ENCODE measurements at regions not wholly inside any gene's neighbourhood (a gene's known extent, or its start where the extent isn't known, plus 50 kb on each side); places are given as distances from the start of the nearest gene placed in this dataset.

- TF ChIP-seq CTCF (IDR thresholded peaks at IDR 0.05) (no peak), POLR2A (IDR thresholded peaks at IDR 0.05) (no peak), POLR2AphosphoS5 (IDR thresholded peaks at IDR 0.05) (no peak)
- intact Hi-C loops (cut with DNase I), result no loop called here
- DNase-seq (ENCODE audit: low spot score), result no peak
- Histone ChIP-seq H3K4me1 (replicated peaks) (no peaks in the 10 kb centered on the region), H3K9me3 (no peaks in the 10 kb centered on the region), H3K4me3 (no peak overlapping the region), H3K27ac (no peak overlapping the region), H3K36me3 (no peaks in the 10 kb centered on the region), H3K27me3 (replicated peaks; ENCODE audit: insufficient read depth) (no peaks in the 10 kb centered on the region)
- WGBS, result 89% methylated on average over 3 of the region's 3 CpGs
Measured at GRCh38 chr7:89797965-89798598, 356.2 kb upstream of the STEAP1 start.

GRCh38 chr7:89798599-89798996, 355.7 kb upstream of the STEAP1 start:
- H3K27me3 ChIP-seq (replicated peaks; ENCODE audit: insufficient read depth), result no peaks in the 10 kb centered on the region
- H3K4me1 ChIP-seq (replicated peaks), result no peaks in the 10 kb centered on the region
- no peaks in the 10 kb centered on the region for H3K36me3 ChIP-seq
- H3K4me3 ChIP-seq, result no peak overlapping the region
- intact Hi-C loops (cut with DNase I), result no loop called here
- no peak for TF ChIP-seq POLR2A (IDR thresholded peaks at IDR 0.05)
- TF ChIP-seq POLR2AphosphoS5 (IDR thresholded peaks at IDR 0.05), result no peak
- TF ChIP-seq CTCF (IDR thresholded peaks at IDR 0.05), result no peak
- no peak overlapping the region for H3K27ac ChIP-seq
- 100% methylated on average over 2 of the region's 2 CpGs for WGBS
- no peaks in the 10 kb centered on the region for H3K9me3 ChIP-seq
- DNase-seq (ENCODE audit: low spot score), result no peak

GRCh38 chr7:89800761-89801160, 353.5 kb upstream of the STEAP1 start:
- intact Hi-C loops (cut with DNase I), result no loop called here
- Histone ChIP-seq H3K27ac (no peak overlapping the region), H3K9me3 (no peaks in the 10 kb centered on the region), H3K27me3 (replicated peaks; ENCODE audit: insufficient read depth) (no peaks in the 10 kb centered on the region), H3K36me3 (no peaks in the 10 kb centered on the region), H3K4me1 (replicated peaks) (no peaks in the 10 kb centered on the region), H3K4me3 (no peak overlapping the region)
- no peak for DNase-seq (ENCODE audit: low spot score)
- WGBS, result 77% methylated on average over 2 of the region's 2 CpGs
- TF ChIP-seq POLR2A (IDR thresholded peaks at IDR 0.05) (no peak), POLR2AphosphoS5 (IDR thresholded peaks at IDR 0.05) (no peak), CTCF (IDR thresholded peaks at IDR 0.05) (no peak)

- Histone ChIP-seq H3K4me3 (no peak overlapping the region), H3K27me3 (replicated peaks; ENCODE audit: insufficient read depth) (no peaks in the 10 kb centered on the region), H3K9me3 (no peaks in the 10 kb centered on the region), H3K27ac (no peak overlapping the region), H3K4me1 (replicated peaks) (no peaks in the 10 kb centered on the region), H3K36me3 (no peaks in the 10 kb centered on the region)
- intact Hi-C loops (cut with DNase I), result no loop called here
- 48% methylated on average over 1 of the region's 1 CpG for WGBS
- TF ChIP-seq CTCF (IDR thresholded peaks at IDR 0.05) (no peak), POLR2AphosphoS5 (IDR thresholded peaks at IDR 0.05) (no peak), POLR2A (IDR thresholded peaks at IDR 0.05) (no peak)
- no peak for DNase-seq (ENCODE audit: low spot score)
Measured at GRCh38 chr7:89809291-89809690, 345.0 kb upstream of the STEAP1 start.

- Histone ChIP-seq H3K27me3 (replicated peaks; ENCODE audit: insufficient read depth) (no peaks in the 10 kb centered on the region), H3K4me1 (replicated peaks) (no peaks in the 10 kb centered on the region), H3K4me3 (no peak overlapping the region), H3K36me3 (no peaks in the 10 kb centered on the region), H3K9me3 (no peaks in the 10 kb centered on the region), H3K27ac (no peak overlapping the region)
- TF ChIP-seq POLR2AphosphoS5 (IDR thresholded peaks at IDR 0.05) (no peak), CTCF (IDR thresholded peaks at IDR 0.05) (no peak), POLR2A (IDR thresholded peaks at IDR 0.05) (no peak)
- no peak for DNase-seq (ENCODE audit: low spot score)
- intact Hi-C loops (cut with DNase I), result no loop called here
- 81% methylated on average over 1 of the region's 1 CpG for WGBS
Measured at GRCh38 chr7:89813081-89813480, 341.2 kb upstream of the STEAP1 start.

All from prostate gland (tissue), 2 donors.